ENCODE measurements at regions not wholly inside any gene's neighbourhood (a gene's known extent, or its start where the extent isn't known, plus 50 kb on each side); places are given as distances from the start of the nearest gene placed in this dataset.
"Not testable (repeated sequence)": the region's sequence is repeated elsewhere in the genome, so short reads cannot be mapped to it uniquely, and the experiment has no call there.

- no peak for FAIRE-seq
These were observed 147.2 kb downstream of the NDUFA12 start for GRCh38 chr12:94856324-94856723.

- no peak for FAIRE-seq
These were observed 147.6 kb downstream of the NDUFA12 start for GRCh38 chr12:94855853-94856252.

GRCh38 chr12:94851396-94852028, 152.0 kb downstream of the NDUFA12 start:
- peak; percentile 57 for FAIRE-seq

GRCh38 chr12:94849411-94849976, 154.0 kb downstream of the NDUFA12 start:
- no peak for FAIRE-seq

- FAIRE-seq: no peak
These were observed 154.5 kb downstream of the NDUFA12 start for GRCh38 chr12:94848966-94849365.

- no peak for FAIRE-seq
These were observed 158.4 kb downstream of the NDUFA12 start for GRCh38 chr12:94845110-94845509.

GRCh38 chr12:94844452-94844851, 159.0 kb downstream of the NDUFA12 start:
- no peak for FAIRE-seq

- no peak for FAIRE-seq
These were observed 161.4 kb downstream of the NDUFA12 start for GRCh38 chr12:94841904-94842610.

- FAIRE-seq: no peak
These were observed 162.3 kb downstream of the NDUFA12 start for GRCh38 chr12:94841177-94841576.

GRCh38 chr12:94839347-94839746, 164.2 kb downstream of the NDUFA12 start:
- no peak for FAIRE-seq

GRCh38 chr12:94836952-94837670, 166.4 kb downstream of the NDUFA12 start:
- FAIRE-seq: not testable (repeated sequence)

GRCh38 chr12:94834036-94834625, 169.4 kb downstream of the NDUFA12 start:
- FAIRE-seq: no peak

- no peak for FAIRE-seq
These were observed 170.5 kb downstream of the NDUFA12 start for GRCh38 chr12:94832780-94833681.

- FAIRE-seq: no peak
These were observed 171.4 kb downstream of the NDUFA12 start for GRCh38 chr12:94832105-94832504.

GRCh38 chr12:94831081-94831751, 172.3 kb downstream of the NDUFA12 start:
- FAIRE-seq: no peak

GRCh38 chr12:94829552-94829951, 173.9 kb downstream of the NDUFA12 start:
- no peak for FAIRE-seq

- no peak for FAIRE-seq
These were observed 168.7 kb upstream of the TMCC3 start for GRCh38 chr12:94819011-94819410.

GRCh38 chr12:94817695-94818075, 167.3 kb upstream of the TMCC3 start:
- no peak for FAIRE-seq

- not testable (repeated sequence) for FAIRE-seq
These were observed 166.8 kb upstream of the TMCC3 start for GRCh38 chr12:94817201-94817600.

GRCh38 chr12:94816746-94817145, 166.4 kb upstream of the TMCC3 start:
- FAIRE-seq: not testable (repeated sequence)

- no peak for FAIRE-seq
These were observed 165.6 kb upstream of the TMCC3 start for GRCh38 chr12:94815958-94816357.

Data from colon (tissue), 2 donors.